ENCODE measurements at regions not wholly inside any gene's neighbourhood (a gene's known extent, or its start where the extent isn't known, plus 50 kb on each side); places are given as distances from the start of the nearest gene placed in this dataset.

GRCh38 chr12:19965196-19966038, 402.9 kb upstream of the PDE3A start:
- no peak for DNase-seq

GRCh38 chr12:19967001-19967400, 401.3 kb upstream of the PDE3A start:
- no peak for DNase-seq

- DNase-seq = no peak
Measured at GRCh38 chr12:19967431-19967830, 400.9 kb upstream of the PDE3A start.

GRCh38 chr12:19970116-19970515, 398.2 kb upstream of the PDE3A start:
- no peak for DNase-seq

- DNase-seq = no peak
Measured at GRCh38 chr12:19970821-19971220, 397.5 kb upstream of the PDE3A start.

- DNase-seq = no peak
Measured at GRCh38 chr12:19971361-19972280, 396.7 kb upstream of the PDE3A start.

- no peak for DNase-seq
Measured at GRCh38 chr12:19972325-19973288, 395.7 kb upstream of the PDE3A start.

GRCh38 chr12:19978193-19978592, 390.1 kb upstream of the PDE3A start:
- DNase-seq = no peak

GRCh38 chr12:19979584-19979983, 388.8 kb upstream of the PDE3A start:
- DNase-seq = no peak

GRCh38 chr12:19981944-19982343, 386.4 kb upstream of the PDE3A start:
- no peak for DNase-seq

GRCh38 chr12:19988001-19988400, 380.3 kb upstream of the PDE3A start:
- no peak for DNase-seq

- DNase-seq = no peak
Measured at GRCh38 chr12:19988459-19988873, 379.9 kb upstream of the PDE3A start.

- no peak for DNase-seq
Measured at GRCh38 chr12:19988948-19989347, 379.4 kb upstream of the PDE3A start.

GRCh38 chr12:19991146-19991545, 377.2 kb upstream of the PDE3A start:
- DNase-seq = no peak

GRCh38 chr12:19992311-19992710, 376.0 kb upstream of the PDE3A start:
- DNase-seq = no peak

GRCh38 chr12:19994968-19995367, 373.4 kb upstream of the PDE3A start:
- DNase-seq = no peak

GRCh38 chr12:19997656-19998400, 370.5 kb upstream of the PDE3A start:
- no peak for DNase-seq

GRCh38 chr12:19998411-19998810, 369.9 kb upstream of the PDE3A start:
- DNase-seq = no peak

- DNase-seq = no peak
Measured at GRCh38 chr12:19998961-19999804, 369.2 kb upstream of the PDE3A start.

GRCh38 chr12:19999805-20000138, 368.6 kb upstream of the PDE3A start:
- no peak for DNase-seq

- DNase-seq = no peak
Measured at GRCh38 chr12:20000229-20000849, 368.0 kb upstream of the PDE3A start.

Data from CD4-positive, alpha-beta T cell treated with Interleukin-17A for 1 hour (primary cell).